A673 (cell line): ENCODE measurements at regions not wholly inside any gene's neighbourhood (a gene's known extent, or its start where the extent isn't known, plus 50 kb on each side); places are given as distances from the start of the nearest gene placed in this dataset.
"Not testable (repeated sequence)": the region's sequence is repeated elsewhere in the genome, so short reads cannot be mapped to it uniquely, and the experiment has no call there.

ENCODE experiments used
- BruUV-seq: library from RNA; stranded (reverse); fragments of 400-500 nt; replicated peaks from 2 replicates; lab custom pipeline; 2021; lab: Mats Ljungman, UMichigan
- CTCF ChIA-PET: fragments of 300-600 bp; sonication (Branson Sonifier 250); formaldehyde crosslinking; loops from one replicate; lab custom pipeline; 2022; ENCODE audit warnings: antibody characterized with exemption; lab: Charles Lee
- POLR2A ChIA-PET: fragments of 300-600 bp; sonication (Branson Sonifier 250); formaldehyde crosslinking; loops from one replicate; lab custom pipeline; 2022; ENCODE audit warnings: antibody characterized with exemption; ENCODE audit not compliant: low non-redundant PET; lab: Charles Lee
- DNase-seq: peaks from one replicate; pipeline ENCODE4 v3.0.0-alpha.2; 2015; ENCODE audit warnings: low spot score
- H3K27ac ChIP-seq: fragments of 200-600 bp; sonication (generic); 2 replicates; pipeline ENCODE4 v1.5.1; 2016; ENCODE audit warnings: mixed run types, low read depth, mild to moderate bottlenecking, mixed read lengths, antibody characterized with exemption, low read length; ENCODE audit not compliant: poor library complexity, severe bottlenecking
- H3K27me3 ChIP-seq: fragments of 200-600 bp; sonication (generic); replicated peaks from 2 replicates; pipeline ENCODE4 v1.6.1; 2017; ENCODE audit warnings: mixed run types, low read depth, mild to moderate bottlenecking, mixed read lengths, antibody characterized with exemption, low read length; ENCODE audit not compliant: insufficient read depth, poor library complexity
- H3K36me3 ChIP-seq: fragments of 200-600 bp; sonication (generic); 2 replicates; pipeline ENCODE4 v1.6.1; 2016; ENCODE audit warnings: mixed run types, mild to moderate bottlenecking, mixed read lengths, antibody characterized with exemption, low read length; ENCODE audit not compliant: insufficient read depth, poor library complexity, severe bottlenecking
- H3K4me1 ChIP-seq: fragments of 200-600 bp; sonication (generic); 2 replicates; pipeline ENCODE4 v1.6.1; 2017; ENCODE audit warnings: mixed run types, mild to moderate bottlenecking, mixed read lengths, antibody characterized with exemption, low read length; ENCODE audit not compliant: insufficient read depth, poor library complexity, severe bottlenecking
- H3K4me3 ChIP-seq: fragments of 200-600 bp; sonication (generic); 2 replicates; pipeline ENCODE4 v1.5.1; 2016; ENCODE audit warnings: low read depth, mixed run types, mild to moderate bottlenecking, mixed read lengths, low read length; ENCODE audit not compliant: poor library complexity, severe bottlenecking
- H3K9me3 ChIP-seq: fragments of 200-600 bp; sonication (generic); 2 replicates; pipeline ENCODE4 v1.6.1; 2016; ENCODE audit warnings: mixed run types, low read depth, mild to moderate bottlenecking, mixed read lengths, antibody characterized with exemption, low read length; ENCODE audit not compliant: poor library complexity, severe bottlenecking
- EZH2 ChIP-seq: fragments of 200-600 bp; sonication (generic); IDR thresholded peaks from 2 replicates; pipeline ENCODE4 v1.6.1; 2017; ENCODE audit warnings: borderline replicate concordance, low read depth, mild to moderate bottlenecking, mixed read lengths, antibody characterized with exemption, low read length; ENCODE audit not compliant: poor library complexity, severe bottlenecking
- intact Hi-C: fragments of 100-400 bp; cut with micrococcal nuclease; formaldehyde crosslinking; loops from one replicate; pipeline ENCODE4 v1.10.0; 2022; ENCODE audit not compliant: unreplicated experiment
- TF ChIP-seq, protein P1 (sequence below): fragments of 300-800, 200-600 bp; sonication (generic); conservative IDR thresholded peaks from 2 replicates; pipeline ENCODE4 v1.5.1; 2017; ENCODE audit warnings: low read depth, mild to moderate bottlenecking, antibody characterized with exemption, low read length, moderate library complexity, mixed read lengths

DNA sequence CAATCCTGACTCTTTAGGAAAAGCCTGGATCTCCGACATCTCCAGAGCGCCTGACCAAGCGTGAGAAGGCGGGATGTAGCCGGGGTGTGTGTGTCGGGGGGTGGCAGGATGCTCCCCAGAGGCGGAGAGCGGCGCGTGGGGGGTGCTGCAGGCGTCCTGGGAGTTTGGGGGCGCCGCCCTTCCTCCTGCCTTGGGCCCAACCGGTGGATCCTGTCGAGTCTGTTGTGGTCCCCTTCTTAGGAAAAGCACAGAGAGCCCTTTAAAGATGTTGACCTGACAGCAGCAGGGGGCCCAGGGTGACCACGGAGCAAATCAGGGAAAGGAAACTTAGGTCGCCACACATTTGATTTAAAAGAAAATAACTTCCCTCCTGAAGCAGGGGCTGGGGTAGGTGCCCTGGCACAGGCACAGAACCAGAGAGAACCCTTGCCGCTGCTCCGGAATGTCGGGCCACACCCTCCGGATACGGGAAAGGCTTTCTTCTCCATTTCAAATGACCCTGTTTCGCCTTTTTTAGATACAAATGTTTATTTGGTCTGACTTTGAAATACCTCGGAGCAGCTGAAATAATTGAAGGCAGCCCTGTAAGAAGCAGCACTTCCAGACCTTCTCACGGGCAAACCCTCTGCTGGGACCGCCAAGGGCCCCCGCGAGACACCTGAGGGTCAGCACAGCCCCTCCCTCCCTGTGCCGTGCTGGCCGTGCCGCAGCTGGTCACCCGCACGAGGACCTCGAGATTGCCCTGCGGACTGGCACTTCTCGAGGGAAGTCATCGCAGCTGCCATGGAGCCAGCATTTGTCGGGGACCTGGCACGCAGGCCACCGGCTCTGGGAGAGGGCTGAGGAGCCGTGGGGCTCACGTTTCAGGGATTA is 102.9 kb upstream of the KLF13 start:
- no peaks in the 10 kb centered on the region for H3K27me3 ChIP-seq
- no peaks in the 10 kb centered on the region for H3K36me3 ChIP-seq
- no peaks in the 10 kb centered on the region for H3K9me3 ChIP-seq
- no peak for DNase-seq
- no peaks in the 10 kb centered on the region for H3K4me1 ChIP-seq
- POLR2A ChIA-PET: no interaction called here
- CTCF ChIA-PET: no interaction called here
- no peak overlapping the region for H3K27ac ChIP-seq
- H3K4me3 ChIP-seq: no peak overlapping the region
- intact Hi-C loops: no loop called here
- no peak for TF ChIP-seq EZH2
- TF ChIP-seq, protein P1, sequence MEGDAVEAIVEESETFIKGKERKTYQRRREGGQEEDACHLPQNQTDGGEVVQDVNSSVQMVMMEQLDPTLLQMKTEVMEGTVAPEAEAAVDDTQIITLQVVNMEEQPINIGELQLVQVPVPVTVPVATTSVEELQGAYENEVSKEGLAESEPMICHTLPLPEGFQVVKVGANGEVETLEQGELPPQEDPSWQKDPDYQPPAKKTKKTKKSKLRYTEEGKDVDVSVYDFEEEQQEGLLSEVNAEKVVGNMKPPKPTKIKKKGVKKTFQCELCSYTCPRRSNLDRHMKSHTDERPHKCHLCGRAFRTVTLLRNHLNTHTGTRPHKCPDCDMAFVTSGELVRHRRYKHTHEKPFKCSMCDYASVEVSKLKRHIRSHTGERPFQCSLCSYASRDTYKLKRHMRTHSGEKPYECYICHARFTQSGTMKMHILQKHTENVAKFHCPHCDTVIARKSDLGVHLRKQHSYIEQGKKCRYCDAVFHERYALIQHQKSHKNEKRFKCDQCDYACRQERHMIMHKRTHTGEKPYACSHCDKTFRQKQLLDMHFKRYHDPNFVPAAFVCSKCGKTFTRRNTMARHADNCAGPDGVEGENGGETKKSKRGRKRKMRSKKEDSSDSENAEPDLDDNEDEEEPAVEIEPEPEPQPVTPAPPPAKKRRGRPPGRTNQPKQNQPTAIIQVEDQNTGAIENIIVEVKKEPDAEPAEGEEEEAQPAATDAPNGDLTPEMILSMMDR: no peak
- no TSS peak for BruUV-seq

GRCh38 chr15:31224661-31225060 is 102.0 kb upstream of the KLF13 start:
- CTCF ChIA-PET, H3K27me3 ChIP-seq, intact Hi-C loops, DNase-seq, H3K4me1 ChIP-seq, H3K36me3 ChIP-seq, POLR2A ChIA-PET, BruUV-seq, H3K27ac ChIP-seq, H3K9me3 ChIP-seq, H3K4me3 ChIP-seq: not testable (repeated sequence)

DNA sequence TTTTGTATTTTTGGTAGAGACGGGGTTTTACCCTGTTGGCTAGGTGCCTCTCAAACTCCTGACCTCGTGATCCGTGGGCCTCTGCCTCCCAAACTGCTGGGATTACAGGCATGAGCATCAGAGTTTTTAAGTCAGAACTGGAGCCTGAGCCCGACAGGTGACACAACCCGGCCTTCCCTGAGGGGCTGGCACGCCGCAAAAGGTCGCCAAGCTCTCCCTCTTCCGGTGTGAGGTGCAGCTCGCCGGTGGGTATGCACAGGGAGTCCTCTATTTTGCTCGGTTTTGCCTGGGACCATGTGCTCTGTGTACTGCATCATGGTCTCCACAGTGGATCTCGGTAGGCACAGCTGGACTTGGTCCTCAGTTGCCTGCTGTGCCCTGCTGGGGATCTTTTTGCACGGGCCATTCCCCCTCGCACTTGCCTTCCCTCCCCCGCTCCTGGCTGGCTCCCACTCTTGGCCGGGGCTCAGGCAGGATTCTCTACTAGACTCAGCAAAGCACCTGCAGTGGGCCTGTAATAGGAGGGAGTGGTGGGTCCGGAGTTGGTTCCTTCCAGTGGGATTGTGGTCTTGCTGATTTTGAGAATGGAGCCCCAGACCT is 101.2 kb upstream of the KLF13 start:
- intact Hi-C loops: no loop called here
- no peak overlapping the region for H3K27ac ChIP-seq
- BruUV-seq: no TSS peak
- no peaks in the 10 kb centered on the region for H3K27me3 ChIP-seq
- ChIA-PET POLR2A (no interaction called here), CTCF (no interaction called here)
- DNase-seq: no peak
- H3K4me3 ChIP-seq: no peak overlapping the region
- no peaks in the 10 kb centered on the region for H3K36me3 ChIP-seq
- H3K4me1 ChIP-seq: no peaks in the 10 kb centered on the region
- no peak for TF ChIP-seq EZH2
- TF ChIP-seq, protein P1: no peak
- no peaks in the 10 kb centered on the region for H3K9me3 ChIP-seq
